Motor neuron (in vitro differentiated cells): ENCODE measurements at regions not wholly inside any gene's neighbourhood (a gene's known extent, or its start where the extent isn't known, plus 50 kb on each side); places are given as distances from the start of the nearest gene placed in this dataset.
A peak's percentile ranks its signal among the peaks of the same experiment; 100 is the strongest.

ENCODE experiments used
- ATAC-seq, 8 experiments: fragments of 200-7000 bp; cut with Tn5 transposase; replicated peaks in 6 of 8; 2 replicates each; pipeline ENCODE4 v1.8.0; 2021; ENCODE audit warnings: mild to moderate bottlenecking in 8 of 8, moderate library complexity in 8 of 8
- H3K27ac ChIP-seq, 2 donors: fragments of 250-450 bp; sonication (Bioruptor Pico); 2 replicates each; pipeline ENCODE4 v1.9.0; 2021; ENCODE audit warnings: antibody characterized with exemption in 2 of 2, mild to moderate bottlenecking in 2 of 2, moderate library complexity in 1 of 2
- H3K4me1 ChIP-seq, 2 donors: fragments of 250-450 bp; sonication (Bioruptor Pico); replicated peaks in 1 of 2; 2 replicates each; pipeline ENCODE4 v1.6.1; 2021; ENCODE audit warnings: antibody characterized with exemption in 2 of 2, mild to moderate bottlenecking in 2 of 2, moderate library complexity in 1 of 2
- H3K4me3 ChIP-seq, 5 donors: fragments of 250-450 bp; sonication (Bioruptor Pico); 2 replicates each; pipeline ENCODE4 v1.9.0; 2021; ENCODE audit warnings: antibody characterized with exemption in 5 of 5, mild to moderate bottlenecking in 5 of 5, moderate library complexity in 4 of 5
- WGBS, 10 experiments: fragments of 450-650 bp; shearing (Covaris generic); methylation state at CpG; one replicate each; pipeline ENCODE4 v1.0.0; 2022; 5-methylcytosine and 5-hydroxymethylcytosine counted together
- in situ Hi-C, 9 experiments: fragments of 400-800 bp; cut with MboI; loops; one replicate each; pipeline ENCODE4 v1.15.0; 2021; ENCODE audit warnings: low sequenced_read_pairs in 9 of 9, low pct_unique_long_range_greater_than_20kb in 2 of 9; ENCODE audit not compliant: unreplicated experiment in 9 of 9

GRCh38 chr11:109123816-109124787 lies 297.9 kb upstream of the C11orf87 start:
- H3K4me1 ChIP-seq: peaks cover 6 to 8% of the 10 kb centered on the region in 2 donors
- in situ Hi-C loops: no loop called here
- 42 to 100% (median 72%) methylated on average over 1 to 10 of the region's 11 CpGs; no CpG with 5 or more reads in 1 of the 10 experiments for WGBS, 10 experiments
- peak in 6 of 8 experiments; percentile 37 to 60 (median 56) for ATAC-seq
- no peak overlapping the region for H3K4me3 ChIP-seq
- no peak overlapping the region for H3K27ac ChIP-seq

GRCh38 chr11:109130910-109131309 lies 291.1 kb upstream of the C11orf87 start:
- no peak overlapping the region for H3K27ac ChIP-seq
- peak in 1 of 8 experiments; percentile 20 for ATAC-seq
- H3K4me3 ChIP-seq: no peak overlapping the region
- in situ Hi-C loops: no loop called here
- no peaks in the 10 kb centered on the region for H3K4me1 ChIP-seq
- 0 to 60% (median 33%) methylated on average over 1 of the region's 1 CpG; no CpG with 5 or more reads in 3 of the 10 experiments for WGBS, 10 experiments

- ATAC-seq: peak in 2 of 8 experiments; percentile 23 to 36
- in situ Hi-C loops: no loop called here
- Histone ChIP-seq H3K4me3 (no peak overlapping the region), H3K27ac (no peak overlapping the region), H3K4me1 (no peaks in the 10 kb centered on the region)
- 30 to 80% (median 61%) methylated on average over 1 to 4 of the region's 4 CpGs; no CpG with 5 or more reads in 2 of the 10 experiments for WGBS, 10 experiments
Observed at GRCh38 chr11:109132539-109132938, 289.5 kb upstream of the C11orf87 start.

GRCh38 chr11:109133159-109133558 lies 288.8 kb upstream of the C11orf87 start:
- H3K4me1 ChIP-seq: no peaks in the 10 kb centered on the region
- 17 to 100% (median 60%) methylated on average over 1 to 3 of the region's 4 CpGs; no CpG with 5 or more reads in 3 of the 10 experiments for WGBS, 10 experiments
- no peak for ATAC-seq
- no peak overlapping the region for H3K27ac ChIP-seq
- H3K4me3 ChIP-seq: no peak overlapping the region
- in situ Hi-C loops: no loop called here

GRCh38 chr11:109135627-109136026 lies 286.4 kb upstream of the C11orf87 start:
- in situ Hi-C loops: no loop called here
- H3K27ac ChIP-seq: no peak overlapping the region
- H3K4me3 ChIP-seq: no peak overlapping the region
- 20 to 85% (median 57%) methylated on average over 1 to 2 of the region's 2 CpGs; no CpG with 5 or more reads in 1 of the 10 experiments for WGBS, 10 experiments
- no peaks in the 10 kb centered on the region for H3K4me1 ChIP-seq
- no peak for ATAC-seq

- no peak overlapping the region for H3K27ac ChIP-seq
- no peak for ATAC-seq
- no peaks in the 10 kb centered on the region for H3K4me1 ChIP-seq
- H3K4me3 ChIP-seq: no peak overlapping the region
- in situ Hi-C loops: no loop called here
Observed at GRCh38 chr11:109138196-109138595, 283.8 kb upstream of the C11orf87 start.

GRCh38 chr11:109140426-109140825 lies 281.6 kb upstream of the C11orf87 start:
- Histone ChIP-seq H3K27ac (no peak overlapping the region), H3K4me3 (no peak overlapping the region), H3K4me1 (no peaks in the 10 kb centered on the region)
- in situ Hi-C loops: no loop called here
- no peak for ATAC-seq

GRCh38 chr11:109140857-109141515 lies 281.0 kb upstream of the C11orf87 start:
- no peak for ATAC-seq
- in situ Hi-C loops: no loop called here
- no peak overlapping the region for H3K4me3 ChIP-seq
- 50 to 100% (median 83%) methylated on average over 1 to 3 of the region's 3 CpGs; no CpG with 5 or more reads in 5 of the 10 experiments for WGBS, 10 experiments
- no peaks in the 10 kb centered on the region for H3K4me1 ChIP-seq
- H3K27ac ChIP-seq: no peak overlapping the region

GRCh38 chr11:109145287-109145686 lies 276.7 kb upstream of the C11orf87 start:
- no peak overlapping the region for H3K4me3 ChIP-seq
- peaks cover 0 to 2% of the 10 kb centered on the region in 2 donors for H3K4me1 ChIP-seq
- no peak for ATAC-seq
- in situ Hi-C loops: no loop called here
- WGBS, 10 experiments: 46 to 100% (median 89%) methylated on average over 1 to 2 of the region's 14 CpGs; no CpG with 5 or more reads in 4 of the 10 experiments
- no peak overlapping the region for H3K27ac ChIP-seq

GRCh38 chr11:109147726-109148125 lies 274.3 kb upstream of the C11orf87 start:
- in situ Hi-C loops: no loop called here
- H3K27ac ChIP-seq: no peak overlapping the region
- peaks cover 6% of the 10 kb centered on the region in 2 donors for H3K4me1 ChIP-seq
- H3K4me3 ChIP-seq: no peak overlapping the region
- ATAC-seq: peak in 3 of 8 experiments; percentile 49 to 82 (median 73)

- in situ Hi-C loops: no loop called here
- Histone ChIP-seq H3K4me1 (peaks cover 6% of the 10 kb centered on the region in 2 donors), H3K27ac (no peak overlapping the region), H3K4me3 (no peak overlapping the region)
- 0 to 52% (median 28%) methylated on average over 1 to 2 of the region's 2 CpGs; no CpG with 5 or more reads in 4 of the 10 experiments for WGBS, 10 experiments
- ATAC-seq: peak in 3 of 8 experiments; percentile 19 to 82 (median 46)
Observed at GRCh38 chr11:109148669-109149068, 273.3 kb upstream of the C11orf87 start.

GRCh38 chr11:109150581-109150980 lies 271.4 kb upstream of the C11orf87 start:
- WGBS, 10 experiments: 14 to 80% (median 18%) methylated on average over 1 to 2 of the region's 2 CpGs; no CpG with 5 or more reads in 3 of the 10 experiments
- ATAC-seq: peak in 5 of 8 experiments; percentile 32 to 89 (median 46)
- in situ Hi-C loops: no loop called here
- no peak overlapping the region for H3K27ac ChIP-seq
- H3K4me3 ChIP-seq: no peak overlapping the region
- peaks cover 6% of the 10 kb centered on the region in 2 donors for H3K4me1 ChIP-seq

- Histone ChIP-seq H3K4me1 (peaks cover 4 to 6% of the 10 kb centered on the region in 2 donors), H3K4me3 (no peak overlapping the region), H3K27ac (no peak overlapping the region)
- in situ Hi-C loops: no loop called here
- ATAC-seq: no peak
Observed at GRCh38 chr11:109153836-109154235, 268.2 kb upstream of the C11orf87 start.
